ENCODE measurements at regions not wholly inside any gene's neighbourhood (a gene's known extent, or its start where the extent isn't known, plus 50 kb on each side); places are given as distances from the start of the nearest gene placed in this dataset.
A peak's percentile ranks its signal among the peaks of the same experiment; 100 is the strongest.

DNA sequence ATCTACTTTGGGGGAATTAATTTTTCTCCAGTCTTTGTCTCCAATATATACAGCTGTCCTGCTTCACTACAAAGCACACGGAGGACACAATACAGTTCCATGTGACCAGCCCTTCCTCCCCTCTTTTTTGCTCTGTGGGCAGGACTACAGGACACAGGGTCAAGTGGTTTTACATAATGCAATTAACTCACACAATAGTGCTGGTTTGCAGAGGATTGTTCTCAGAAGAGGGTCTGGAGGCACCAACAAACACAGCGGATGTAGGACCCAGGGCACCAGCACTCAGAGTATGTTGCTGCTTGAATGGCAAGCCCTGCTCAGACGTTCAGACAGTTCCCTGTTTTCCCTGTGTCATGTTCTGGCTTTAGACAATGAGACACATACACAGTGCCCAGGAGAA is 52.0 kb upstream of the NPTX2 start:
- no peak for DNase-seq

DNA sequence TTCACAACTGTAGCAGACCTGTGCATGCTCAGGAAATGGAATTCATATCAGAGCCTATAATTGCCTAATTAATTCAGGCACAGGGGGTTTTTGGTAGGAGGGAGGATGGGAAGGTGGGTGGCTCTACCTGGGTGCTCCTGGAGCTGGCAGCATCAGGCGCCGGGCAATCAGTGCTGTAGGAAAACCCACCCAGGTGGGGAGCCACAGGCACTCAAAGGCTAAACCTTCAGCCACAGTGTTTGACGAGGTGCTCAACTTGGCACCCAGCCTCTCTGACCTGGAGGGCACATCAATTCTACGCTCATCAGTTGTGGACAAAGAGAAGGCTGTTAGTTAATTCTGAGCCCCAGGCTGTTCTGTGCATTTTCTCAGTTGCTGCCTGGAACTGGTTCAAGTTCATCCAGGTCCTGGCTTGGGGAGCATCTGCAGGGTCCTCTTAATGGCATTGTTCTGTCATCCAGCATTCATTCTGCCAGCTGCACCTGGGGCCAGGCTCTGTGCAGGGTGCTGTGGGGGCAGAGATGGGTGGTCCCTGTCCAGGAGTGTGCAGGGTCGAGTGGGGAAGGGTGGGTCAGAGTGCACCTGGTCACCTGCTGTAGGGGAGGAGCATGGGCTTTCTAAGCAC is 54.1 kb upstream of the NPTX2 start:
- DNase-seq: no peak

DNA sequence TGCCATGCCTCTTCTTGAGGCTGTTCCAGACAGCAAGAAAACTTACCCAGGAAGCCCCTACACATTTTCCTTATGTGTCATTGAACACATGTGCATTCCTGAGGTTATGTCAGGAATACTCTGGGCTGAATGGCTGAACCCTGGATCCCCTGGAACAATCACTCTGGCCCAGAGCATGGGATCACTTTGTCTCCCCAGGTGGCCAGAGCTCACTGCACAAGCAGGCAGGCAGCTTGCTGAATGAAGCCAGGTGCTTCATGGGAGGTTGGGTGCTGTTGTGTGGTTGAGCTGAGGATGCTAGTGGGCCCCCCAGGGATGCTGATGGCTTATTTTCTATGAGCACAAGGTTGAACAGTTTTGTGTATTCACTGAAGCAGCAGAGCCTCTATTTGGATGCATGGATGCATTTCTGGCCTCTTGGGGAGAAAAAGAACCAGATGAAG is 54.7 kb upstream of the NPTX2 start:
- DNase-seq: no peak

DNA sequence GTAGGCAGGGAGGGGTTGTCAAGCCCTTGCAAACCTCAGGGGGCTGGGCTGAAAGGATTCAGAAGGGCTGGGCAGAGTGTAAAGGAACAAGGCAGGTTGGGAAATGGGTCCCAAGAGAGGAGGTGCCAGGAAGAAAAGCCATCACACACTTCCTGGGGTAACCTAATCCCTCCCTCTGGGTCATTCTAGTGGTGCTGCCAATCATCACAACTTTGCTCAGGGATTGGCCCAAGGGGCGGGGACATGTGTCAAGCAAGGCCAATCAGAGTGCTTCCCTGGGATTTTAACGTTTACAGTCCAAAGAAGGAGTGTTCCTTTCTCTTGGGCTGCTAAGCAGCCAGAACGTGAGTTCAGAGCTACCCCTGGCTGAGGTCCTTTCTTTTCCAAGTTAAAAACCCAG is 57.1 kb upstream of the NPTX2 start:
- DNase-seq: peak; percentile 59

DNA sequence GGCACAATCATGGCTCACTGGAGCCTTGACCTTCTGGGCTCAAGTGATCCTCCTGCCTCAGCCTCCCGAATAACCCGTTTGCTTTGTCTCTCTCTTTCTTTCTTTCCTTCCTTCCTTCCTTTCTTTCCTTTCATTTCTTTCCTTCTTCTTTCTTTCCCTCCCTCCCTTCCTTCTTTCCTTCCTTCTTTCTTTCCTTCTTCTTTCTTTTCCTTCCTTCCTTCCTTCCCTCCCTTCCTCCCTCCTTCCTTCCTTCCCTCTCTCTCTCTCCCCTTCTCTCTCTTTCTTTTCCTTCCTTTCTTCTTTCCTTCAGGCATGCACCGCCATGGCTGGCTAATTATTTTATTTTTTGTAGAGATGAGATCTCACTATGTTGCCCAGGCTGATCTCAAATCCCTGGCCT is 57.9 kb upstream of the NPTX2 start:
- no peak for DNase-seq

DNA sequence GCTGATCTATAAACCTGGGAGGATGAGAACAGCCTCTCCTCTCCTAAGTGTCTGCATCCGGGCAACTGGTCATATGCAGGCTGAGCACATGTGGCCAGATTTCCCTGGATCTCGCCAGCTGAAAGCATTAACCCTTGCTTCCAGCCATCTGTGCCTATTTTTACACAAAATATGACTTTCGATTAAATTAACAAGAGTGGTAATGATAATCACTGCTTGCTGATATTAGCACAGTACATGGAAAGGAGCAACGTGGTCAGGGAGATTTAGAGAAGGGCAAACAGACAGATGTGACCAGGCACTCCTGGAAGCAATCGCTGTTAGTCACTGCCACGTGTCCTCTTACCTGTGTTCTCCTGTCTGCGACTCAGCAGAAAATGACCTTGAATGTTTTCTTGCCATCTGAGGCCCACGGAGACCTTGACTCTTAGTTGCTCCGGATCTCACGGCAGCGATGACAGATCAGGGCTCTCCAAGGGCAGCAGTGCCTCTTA is 59.5 kb upstream of the NPTX2 start:
- peak; percentile 25 for DNase-seq

DNA sequence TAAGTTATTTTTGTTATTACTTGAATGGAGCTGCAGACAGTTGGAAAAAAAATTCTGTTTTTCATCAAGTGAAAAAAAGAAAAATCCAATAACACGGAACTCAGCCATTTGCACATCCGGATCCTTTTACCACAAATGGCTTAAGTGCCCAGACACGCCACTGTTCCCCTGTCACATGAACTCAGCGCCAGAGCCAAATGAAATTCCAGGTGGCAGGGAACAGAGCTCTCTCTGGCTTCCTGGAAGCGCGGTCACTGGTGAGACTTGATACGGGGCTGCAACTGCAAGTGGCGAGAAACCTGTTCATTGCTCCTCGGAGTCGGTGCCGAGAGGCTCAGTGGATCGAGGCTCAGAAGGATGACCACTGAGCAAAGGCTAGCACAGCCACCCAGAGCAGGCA is 60.8 kb upstream of the NPTX2 start:
- DNase-seq: peak; percentile 7

DNA sequence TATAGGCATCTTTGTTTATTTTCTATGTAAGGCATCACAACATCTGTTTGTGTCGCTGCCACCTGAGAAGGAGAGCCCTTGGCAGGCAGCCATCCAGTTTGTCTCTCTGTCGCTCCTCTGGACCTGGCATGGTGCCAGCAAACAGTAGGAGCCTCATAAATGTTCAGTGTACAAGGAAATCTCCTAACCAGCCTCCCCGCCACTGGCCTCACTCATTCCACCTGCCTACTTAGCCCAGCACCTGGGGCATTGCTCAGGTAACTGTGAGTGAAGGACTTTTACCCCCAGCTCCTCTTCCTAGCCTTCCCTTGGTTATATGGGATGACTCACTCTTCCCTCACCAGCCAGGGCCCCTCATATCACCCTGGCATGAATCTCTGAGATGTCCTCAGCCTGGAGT is 61.7 kb upstream of the NPTX2 start:
- peak; percentile 9 for DNase-seq

DNA sequence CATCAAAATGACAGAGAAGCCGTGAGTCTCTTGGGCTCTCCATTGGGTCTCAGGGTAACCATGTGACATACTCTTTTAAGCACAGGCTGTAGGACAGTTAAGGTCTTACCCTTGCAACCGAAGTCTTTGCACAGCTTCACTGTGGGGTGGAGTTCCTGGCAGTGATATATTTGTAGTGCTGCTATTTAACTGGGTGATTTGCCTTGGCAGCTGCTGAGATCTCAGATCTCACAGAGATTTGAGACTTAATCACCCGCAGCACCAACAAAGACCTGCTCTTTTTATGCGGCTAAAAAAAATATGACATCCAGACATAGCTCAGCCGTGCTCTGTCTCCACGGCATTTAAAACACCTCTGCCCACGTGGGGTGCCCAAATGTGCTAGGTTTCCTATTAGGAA is 63.4 kb upstream of the NPTX2 start:
- peak; percentile 24 for DNase-seq

DNA sequence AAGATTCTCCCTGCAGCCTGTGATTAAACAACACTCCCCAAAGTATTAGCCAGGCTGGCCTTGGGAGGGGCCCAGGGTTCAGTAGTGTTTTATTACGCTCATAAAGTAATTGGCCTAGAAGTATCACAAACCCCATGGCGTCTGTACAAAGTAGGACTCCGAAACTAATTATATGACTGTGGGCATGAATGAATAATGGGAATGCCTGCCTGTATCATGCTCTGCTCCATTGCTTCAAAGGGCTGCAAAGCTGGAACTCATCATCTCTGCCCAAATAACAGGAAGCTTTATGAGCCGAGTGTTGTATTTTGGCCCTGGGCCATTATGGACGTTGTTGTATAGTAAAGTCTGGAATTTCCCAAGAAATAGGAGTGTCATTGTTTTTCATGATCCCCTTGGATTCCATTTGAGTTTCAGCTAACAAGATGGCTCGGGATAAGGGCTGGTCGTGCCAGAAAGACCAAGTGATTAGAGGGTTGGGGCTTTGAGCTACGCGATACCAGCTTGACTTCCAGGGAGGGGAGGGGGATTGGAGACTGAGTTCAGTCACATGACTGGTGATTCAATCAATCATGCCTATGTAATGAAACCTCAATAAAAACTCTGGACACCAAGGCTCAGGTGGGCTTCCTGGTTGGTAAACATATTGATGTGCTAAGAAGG is 65.3 kb upstream of the NPTX2 start:
- DNase-seq: no peak

DNA sequence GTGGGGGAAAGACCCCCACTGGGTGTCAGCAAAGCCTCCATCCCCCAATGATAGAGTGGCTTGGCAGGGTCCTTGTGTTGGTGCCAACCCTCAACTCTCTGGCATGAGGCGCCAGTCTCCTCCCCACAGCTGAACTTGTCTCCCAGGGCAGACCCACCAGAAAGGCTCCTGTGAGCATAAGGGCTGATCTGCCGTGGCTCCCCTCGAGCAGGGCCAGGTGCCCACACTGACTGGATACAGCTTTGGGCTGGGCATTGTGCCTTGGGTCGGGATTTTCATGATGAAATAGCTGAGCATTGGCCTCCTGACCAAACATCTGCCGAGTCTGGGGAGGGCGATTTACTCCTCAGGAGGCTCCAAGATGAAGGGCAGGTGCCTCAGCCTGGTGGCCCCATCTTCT is 68.1 kb upstream of the NPTX2 start:
- DNase-seq: no peak

DNA sequence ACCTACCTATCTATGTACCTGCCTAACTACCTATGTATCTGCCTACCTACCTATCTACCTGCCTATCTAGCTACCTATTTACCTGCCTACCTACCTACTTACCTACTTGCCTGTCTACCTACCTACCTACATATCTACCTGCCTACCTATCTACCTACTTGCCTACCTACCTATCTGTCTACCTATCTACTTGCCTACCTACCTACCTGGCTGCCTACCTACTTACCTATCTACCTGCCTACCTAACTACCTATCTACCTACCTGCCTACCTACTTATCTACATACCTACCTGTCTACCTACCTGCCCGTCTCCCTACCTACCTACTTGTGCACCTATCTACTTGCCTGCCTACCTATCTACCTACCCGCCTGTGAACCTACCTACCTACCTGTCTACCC is 68.7 kb upstream of the NPTX2 start:
- no peak for DNase-seq

DNA sequence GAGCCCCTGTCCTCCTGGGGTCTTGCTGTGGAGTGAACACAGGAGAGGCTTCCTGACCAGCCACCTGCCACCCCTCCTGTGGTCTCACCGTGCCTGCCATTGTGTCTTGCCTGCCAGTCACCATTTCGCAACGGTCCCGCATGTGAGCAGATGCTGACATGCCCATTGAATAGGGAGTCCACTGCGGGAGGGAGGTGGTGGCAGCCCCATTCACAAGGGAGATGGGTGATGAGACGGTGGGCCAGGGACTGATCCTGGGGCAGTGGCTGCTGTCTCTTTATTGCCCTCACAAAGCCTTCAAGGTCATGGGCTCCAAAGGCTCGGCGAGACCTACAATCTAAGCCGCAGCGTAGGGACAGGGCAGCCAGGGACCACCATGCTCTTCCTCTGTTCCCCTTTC is 76.0 kb upstream of the NPTX2 start:
- DNase-seq: no peak

DNA sequence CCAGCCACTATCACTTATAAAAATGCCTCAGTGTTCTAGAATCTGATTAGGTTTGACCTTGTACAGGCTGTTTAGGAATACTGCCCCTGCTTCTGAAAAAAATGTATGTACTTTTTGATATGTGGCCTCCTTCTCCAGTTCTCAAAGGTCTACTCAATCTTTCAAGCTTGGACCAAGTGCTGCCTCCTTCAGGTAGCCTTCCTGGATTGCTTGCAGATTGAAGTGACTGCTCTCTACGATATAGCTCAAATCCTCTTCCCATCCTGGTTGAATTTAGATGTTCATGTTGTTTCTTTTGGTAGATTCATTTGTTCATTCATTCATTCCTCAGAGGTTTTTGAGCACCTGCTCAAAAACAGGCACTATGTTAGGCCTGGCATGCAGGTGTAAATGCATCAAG is 77.2 kb upstream of the NPTX2 start:
- no peak for DNase-seq

DNA sequence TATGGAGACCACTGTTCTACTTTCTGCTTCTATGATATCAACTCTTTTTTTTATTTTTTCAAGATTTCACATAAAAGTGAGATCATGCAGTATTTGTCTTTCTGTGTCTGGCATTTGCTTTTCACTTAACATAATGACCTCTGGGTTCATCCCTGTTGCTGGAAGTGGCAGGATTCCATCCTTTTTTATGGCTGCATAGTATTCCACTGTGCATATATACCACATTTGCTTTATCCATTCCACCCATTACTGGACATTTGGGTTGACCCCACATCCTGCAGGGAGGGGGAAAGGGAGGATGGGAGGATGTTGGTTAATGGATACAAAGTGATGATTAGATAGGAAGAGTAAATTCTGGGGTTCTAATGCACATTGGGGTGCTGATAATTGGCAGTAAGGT is 80.3 kb upstream of the NPTX2 start:
- DNase-seq: no peak

DNA sequence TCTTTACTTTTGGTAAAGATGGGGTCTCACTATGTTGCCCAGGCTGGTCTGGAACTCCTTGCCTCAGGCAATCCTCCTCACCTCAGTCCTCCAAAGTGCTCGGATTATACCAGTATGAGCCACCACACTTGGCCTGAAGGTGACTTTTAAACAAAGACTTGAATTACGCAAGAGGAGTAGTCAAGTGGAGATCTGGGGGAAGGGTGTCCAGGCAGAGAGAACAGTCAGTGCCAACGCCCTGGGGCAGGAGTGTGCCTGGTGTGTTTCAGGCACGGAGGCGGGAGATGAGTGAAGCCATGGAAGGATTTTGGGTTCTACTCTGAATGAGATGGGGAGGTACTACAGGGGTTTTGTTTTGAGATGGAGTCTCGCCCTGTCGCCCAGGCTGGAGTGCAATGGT is 82.6 kb upstream of the NPTX2 start:
- DNase-seq: no peak

DNA sequence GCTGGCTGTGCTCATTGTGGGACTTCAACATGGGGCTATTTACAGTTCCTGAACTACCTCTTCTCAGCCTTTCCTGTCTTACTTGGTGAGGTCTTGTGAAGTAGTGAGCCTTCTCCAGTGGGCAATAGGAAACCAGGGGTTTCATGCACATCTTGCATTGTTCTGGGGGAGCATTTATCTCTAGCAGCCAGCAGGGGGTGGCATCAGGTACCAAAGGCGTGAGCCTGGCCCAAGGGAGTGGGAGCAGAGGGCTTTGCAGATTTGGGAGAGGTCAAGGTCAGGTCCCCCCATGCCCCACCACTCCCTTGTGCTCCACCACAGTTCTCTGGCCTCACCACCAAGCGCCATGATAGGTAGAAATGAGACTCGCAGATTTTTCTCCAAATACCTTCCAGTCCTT is 85.4 kb upstream of the NPTX2 start:
- DNase-seq: peak; percentile 13

DNA sequence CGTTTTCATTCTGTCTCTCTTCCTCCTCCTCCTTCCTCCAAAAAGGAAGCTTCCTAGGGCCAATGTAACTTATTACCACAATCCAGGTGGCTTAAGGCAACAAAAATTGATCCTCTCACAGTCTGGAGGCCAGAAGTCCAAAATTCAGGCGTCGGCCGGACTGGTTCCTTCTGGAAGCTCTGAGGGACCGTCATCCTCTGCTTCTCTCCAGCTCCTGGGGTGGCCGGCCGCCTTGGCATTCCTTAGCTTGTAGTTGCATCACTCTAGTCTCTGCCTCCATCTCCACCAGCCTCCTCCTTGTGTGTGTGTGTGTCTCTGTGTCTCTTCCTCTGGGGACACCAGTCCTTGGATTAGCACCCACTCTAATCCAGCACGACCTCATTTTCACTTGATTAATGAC is 89.0 kb upstream of the NPTX2 start:
- DNase-seq: no peak

DNA sequence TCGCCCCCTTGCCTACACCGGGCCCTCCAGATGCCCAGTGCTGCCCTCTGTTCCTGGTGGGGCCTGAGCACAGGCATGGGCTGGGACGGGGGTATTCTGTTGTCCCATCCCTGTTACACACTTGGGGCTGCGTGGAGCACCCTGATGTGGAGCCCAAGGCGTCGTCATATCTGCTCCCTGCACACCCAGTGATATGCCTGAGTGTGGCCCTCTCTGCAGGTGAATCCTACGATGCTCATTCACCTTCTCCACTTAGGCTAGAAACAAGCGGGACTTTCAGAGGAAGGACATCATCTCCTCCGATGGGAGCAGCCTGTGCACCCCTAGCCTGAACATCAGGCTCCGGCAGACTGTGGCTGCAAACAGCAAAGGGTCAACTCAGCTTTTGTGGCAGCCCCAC is 91.0 kb upstream of the NPTX2 start:
- DNase-seq: no peak

DNA sequence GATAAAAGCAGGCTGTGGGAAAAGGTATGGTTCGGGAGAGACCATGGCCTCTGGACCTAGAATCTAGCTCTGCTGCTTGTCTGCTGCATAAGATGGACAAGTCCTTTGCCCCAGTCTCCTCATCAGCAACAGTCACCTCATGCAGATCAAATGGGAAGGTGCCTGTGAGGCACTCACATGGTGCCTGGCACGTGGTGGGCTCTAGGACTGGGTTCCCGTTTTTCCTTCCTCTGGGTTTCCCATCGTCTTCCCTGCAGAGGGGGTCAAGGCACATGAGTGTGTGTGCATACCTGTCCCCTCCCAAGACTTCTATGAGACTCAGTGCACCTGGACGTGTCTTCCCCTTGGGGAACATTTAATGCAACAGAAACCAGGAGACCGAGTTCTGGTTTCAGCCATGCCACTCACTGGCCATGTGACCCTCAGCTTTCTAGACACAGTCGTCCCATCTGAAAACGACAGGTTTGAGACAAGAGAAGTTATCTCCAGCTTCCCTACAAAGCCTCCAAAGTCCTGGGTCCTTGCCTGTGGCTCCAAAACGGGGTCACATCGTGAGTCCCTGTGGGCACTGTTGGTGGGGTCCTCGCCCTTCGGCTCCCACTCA is 95.9 kb upstream of the NPTX2 start:
- DNase-seq: no peak

DNA sequence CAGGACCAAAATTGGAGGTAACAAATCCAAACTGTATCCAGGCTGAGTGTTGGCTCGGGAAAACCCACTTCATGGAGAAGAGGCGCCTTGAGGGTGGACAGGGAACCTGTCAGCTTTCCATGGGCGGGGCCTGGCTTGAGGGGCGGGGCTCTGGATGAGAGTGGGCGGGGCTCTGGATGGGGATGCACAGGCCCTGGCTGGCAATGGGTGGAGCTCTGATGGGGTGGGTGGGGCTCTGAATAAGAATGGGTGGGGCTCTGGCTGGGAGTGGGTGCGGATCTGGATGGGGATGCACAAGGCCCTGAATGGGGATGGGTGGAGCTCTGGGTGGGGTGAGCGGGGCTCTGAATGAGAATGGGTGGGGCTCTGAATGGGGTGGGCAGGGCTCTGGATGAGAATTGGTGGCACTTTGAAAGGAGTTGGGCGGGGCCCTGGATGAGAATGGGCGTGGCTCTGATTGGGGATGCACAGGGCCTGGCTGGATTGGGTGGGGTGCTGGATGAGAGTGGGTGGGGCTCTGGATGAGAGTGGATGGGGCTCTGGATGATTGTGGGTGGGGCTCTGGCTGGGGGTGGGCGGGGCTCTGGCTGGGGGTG is 96.6 kb upstream of the NPTX2 start:
- DNase-seq: peak; percentile 9

DNA sequence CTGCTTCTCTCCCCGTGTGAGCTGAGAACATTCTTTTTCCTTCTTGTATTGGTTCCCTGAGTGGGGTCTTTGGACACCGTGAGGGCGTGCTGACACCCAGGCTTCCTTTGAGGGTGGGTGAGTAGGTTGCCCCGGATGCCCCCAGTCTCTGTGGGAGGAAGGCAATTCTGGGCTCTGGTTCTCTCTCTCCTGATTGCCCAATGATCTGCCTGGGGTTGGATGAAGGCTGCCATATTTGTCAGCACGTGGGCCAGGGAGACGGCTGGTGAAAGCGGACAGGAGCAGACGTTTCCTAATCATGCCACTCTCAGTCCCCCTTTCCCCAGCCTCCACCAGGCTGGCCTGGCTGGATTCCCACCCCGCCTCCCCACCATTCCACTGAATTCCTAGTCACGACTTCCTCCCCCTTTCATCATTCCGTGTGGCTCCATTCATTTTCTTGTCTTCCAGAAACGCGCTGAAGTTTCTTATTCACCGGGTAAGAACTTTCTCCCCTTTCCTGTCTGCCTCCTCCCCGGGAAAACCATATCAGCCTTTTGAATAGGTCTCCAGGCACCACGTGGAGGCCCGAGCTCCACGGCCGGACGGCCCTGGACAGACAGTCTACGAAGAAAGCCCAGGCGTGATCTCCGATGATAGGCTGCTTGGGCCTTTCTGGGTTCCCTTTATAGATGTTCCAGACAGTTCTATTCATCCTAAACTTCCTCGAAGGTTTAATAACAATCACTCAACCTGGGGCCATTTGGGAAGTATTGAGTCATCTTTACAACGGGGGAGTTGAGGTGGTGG is 98.7 kb upstream of the NPTX2 start:
- DNase-seq: no peak

DNA sequence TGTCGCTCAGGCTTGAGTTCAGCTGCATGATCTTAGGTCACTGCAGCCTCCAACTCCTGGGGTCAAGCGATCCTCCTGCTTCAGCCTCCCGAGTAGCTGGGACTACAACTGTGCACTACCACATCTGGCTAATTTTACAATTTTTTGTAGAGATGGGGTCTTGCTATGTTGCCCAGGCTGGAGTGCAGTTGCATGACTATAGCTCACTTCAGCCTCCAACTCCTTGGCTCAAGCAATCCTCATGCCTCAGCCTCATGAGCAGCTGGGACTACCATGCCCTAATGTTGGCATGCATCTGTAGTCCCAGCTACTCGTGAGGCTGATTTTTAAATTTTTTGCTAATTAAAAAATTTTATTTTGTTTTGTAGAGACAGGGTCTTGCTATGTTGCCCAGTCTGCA is 101.9 kb upstream of the NPTX2 start:
- no peak for DNase-seq
